Astrocyte (in vitro differentiated cells and primary cell): ENCODE measurements at regions not wholly inside any gene's neighbourhood (a gene's known extent, or its start where the extent isn't known, plus 50 kb on each side); places are given as distances from the start of the nearest gene placed in this dataset.

ENCODE experiments used
- DNase-seq: peaks from one replicate; pipeline ENCODE4 v3.0.0-alpha.2; 2010; ENCODE audit warnings: low read depth
- FAIRE-seq: peaks from 2 replicates; lab custom pipeline; 2011; peaks lifted over from hg19 to GRCh38; lab: Jason Lieb, UNC
- H2AFZ ChIP-seq: 2 replicates; pipeline ENCODE4 v1.6.0; 2012; ENCODE audit warnings: low read depth, low read length, inconsistent platforms
- H3K27ac ChIP-seq: 2 replicates; pipeline ENCODE4 v1.5.1; 2011; ENCODE audit warnings: low read depth, low read length, inconsistent platforms
- H3K27me3 ChIP-seq: 2 replicates; pipeline ENCODE4 v1.6.0; 2011; ENCODE audit warnings: low read length, inconsistent platforms; ENCODE audit not compliant: insufficient read depth
- H3K36me3 ChIP-seq: 2 replicates; pipeline ENCODE4 v1.5.1; 2011; ENCODE audit warnings: low read length, inconsistent platforms; ENCODE audit not compliant: insufficient read depth
- H3K4me1 ChIP-seq: 2 replicates; pipeline ENCODE4 v1.5.1; 2011; ENCODE audit warnings: low read length, inconsistent platforms; ENCODE audit not compliant: insufficient read depth
- H3K4me2 ChIP-seq: 2 replicates; pipeline ENCODE4 v1.6.0; 2012; ENCODE audit warnings: low read length, inconsistent platforms
- H3K4me3 ChIP-seq: 2 replicates; pipeline ENCODE4 v1.5.1; 2011; ENCODE audit warnings: low read depth, mild to moderate bottlenecking, low read length, inconsistent platforms; ENCODE audit not compliant: insufficient read depth
- H3K79me2 ChIP-seq: 2 replicates; pipeline ENCODE4 v1.6.0; 2012; ENCODE audit warnings: mild to moderate bottlenecking, low read length, inconsistent platforms; ENCODE audit not compliant: insufficient read depth
- H3K9ac ChIP-seq: 2 replicates; pipeline ENCODE4 v1.6.0; 2012; ENCODE audit warnings: mild to moderate bottlenecking, low read length, inconsistent platforms
- H3K9me3 ChIP-seq: 2 replicates; pipeline ENCODE4 v1.5.1; 2012; ENCODE audit warnings: low read depth, mild to moderate bottlenecking, low read length, inconsistent platforms; ENCODE audit not compliant: insufficient read depth
- H4K20me1 ChIP-seq: 2 replicates; pipeline ENCODE4 v1.6.0; 2012; ENCODE audit warnings: low read length, inconsistent platforms; ENCODE audit not compliant: insufficient read depth
- H3K27ac Mint-ChIP-seq: one replicate; pipeline ENCODE4 v1.8.0; 2021; ENCODE audit warnings: mild to moderate bottlenecking, mixed read lengths; ENCODE audit not compliant: unreplicated experiment
- H3K27me3 Mint-ChIP-seq: one replicate; pipeline ENCODE4 v1.8.0; 2021; ENCODE audit warnings: low read depth, mixed read lengths; ENCODE audit not compliant: unreplicated experiment
- H3K36me3 Mint-ChIP-seq: one replicate; pipeline ENCODE4 v1.8.0; 2021; ENCODE audit warnings: low read depth, mixed read lengths; ENCODE audit not compliant: unreplicated experiment
- H3K4me1 Mint-ChIP-seq: one replicate; pipeline ENCODE4 v1.8.0; 2021; ENCODE audit warnings: low read depth, mixed read lengths; ENCODE audit not compliant: unreplicated experiment
- H3K4me3 Mint-ChIP-seq: one replicate; pipeline ENCODE4 v1.8.0; 2021; ENCODE audit warnings: mild to moderate bottlenecking, moderate library complexity, mixed read lengths; ENCODE audit not compliant: unreplicated experiment
- H3K9me3 Mint-ChIP-seq: one replicate; pipeline ENCODE4 v1.8.0; 2021; ENCODE audit warnings: mild to moderate bottlenecking, mixed read lengths; ENCODE audit not compliant: unreplicated experiment
- EZH2 ChIP-seq: IDR thresholded peaks from 2 replicates; pipeline ENCODE4 v1.6.1; 2012; ENCODE audit warnings: mild to moderate bottlenecking, low read length, inconsistent platforms; ENCODE audit not compliant: insufficient read depth
- TF ChIP-seq, protein P1 (sequence below): IDR thresholded peaks from 2 replicates; pipeline ENCODE4 v1.5.1; 2011; ENCODE audit warnings: low read depth, mild to moderate bottlenecking, inconsistent platforms, low read length, moderate library complexity; ENCODE audit not compliant: insufficient read depth

DNA sequence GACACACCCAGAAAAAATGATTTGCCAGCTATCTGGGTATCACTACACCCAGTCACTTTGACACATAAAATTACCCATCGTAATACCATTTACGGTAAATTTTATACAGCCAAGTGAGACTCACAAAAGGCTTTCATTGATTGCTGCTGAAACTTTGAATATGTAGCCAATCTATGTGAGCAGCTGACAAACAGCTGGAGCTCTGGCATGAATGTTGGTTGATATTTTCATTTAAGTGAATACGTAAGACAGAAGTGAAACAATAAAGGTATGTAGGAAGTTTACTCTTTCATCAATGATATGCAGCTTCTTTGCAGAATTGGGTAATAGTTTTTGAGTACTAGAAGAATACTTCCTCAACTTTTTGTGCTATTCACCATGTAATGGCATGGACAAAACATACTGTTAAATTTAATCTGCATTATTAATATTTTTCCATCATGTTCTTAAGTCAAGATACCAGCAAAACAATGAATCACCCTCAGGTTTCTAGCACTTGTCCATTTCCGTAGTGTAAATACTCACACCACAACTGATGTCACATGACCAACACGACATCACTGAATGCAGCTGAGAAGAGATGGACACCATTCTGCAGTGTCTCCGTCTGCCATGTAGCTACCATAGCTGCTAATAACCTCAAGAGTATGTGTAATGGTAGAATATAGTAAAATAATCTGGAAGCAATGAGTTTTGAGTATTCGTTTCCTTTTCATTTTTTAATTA lies 205.9 kb upstream of the HES1 start:
- H3K27ac Mint-ChIP-seq: no peak overlapping the region
- Histone ChIP-seq H2AFZ (no peak overlapping the region), H3K9me3 (no peaks in the 10 kb centered on the region), H3K79me2 (no peaks in the 10 kb centered on the region), H3K27ac (no peak overlapping the region), H3K4me1 (no peaks in the 10 kb centered on the region), H3K4me2 (no peak overlapping the region), H3K4me3 (no peak overlapping the region), H3K36me3 (no peaks in the 10 kb centered on the region), H3K9ac (no peak overlapping the region), H4K20me1 (no peaks in the 10 kb centered on the region), H3K27me3 (peaks cover 9% of the 10 kb centered on the region)
- FAIRE-seq (no peak), DNase-seq (no peak)
- no peak overlapping the region for H3K4me3 Mint-ChIP-seq
- peaks cover 52% of the 10 kb centered on the region for H3K27me3 Mint-ChIP-seq
- peaks cover 3% of the 10 kb centered on the region for H3K4me1 Mint-ChIP-seq
- no peak for TF ChIP-seq EZH2
- TF ChIP-seq, protein P1, sequence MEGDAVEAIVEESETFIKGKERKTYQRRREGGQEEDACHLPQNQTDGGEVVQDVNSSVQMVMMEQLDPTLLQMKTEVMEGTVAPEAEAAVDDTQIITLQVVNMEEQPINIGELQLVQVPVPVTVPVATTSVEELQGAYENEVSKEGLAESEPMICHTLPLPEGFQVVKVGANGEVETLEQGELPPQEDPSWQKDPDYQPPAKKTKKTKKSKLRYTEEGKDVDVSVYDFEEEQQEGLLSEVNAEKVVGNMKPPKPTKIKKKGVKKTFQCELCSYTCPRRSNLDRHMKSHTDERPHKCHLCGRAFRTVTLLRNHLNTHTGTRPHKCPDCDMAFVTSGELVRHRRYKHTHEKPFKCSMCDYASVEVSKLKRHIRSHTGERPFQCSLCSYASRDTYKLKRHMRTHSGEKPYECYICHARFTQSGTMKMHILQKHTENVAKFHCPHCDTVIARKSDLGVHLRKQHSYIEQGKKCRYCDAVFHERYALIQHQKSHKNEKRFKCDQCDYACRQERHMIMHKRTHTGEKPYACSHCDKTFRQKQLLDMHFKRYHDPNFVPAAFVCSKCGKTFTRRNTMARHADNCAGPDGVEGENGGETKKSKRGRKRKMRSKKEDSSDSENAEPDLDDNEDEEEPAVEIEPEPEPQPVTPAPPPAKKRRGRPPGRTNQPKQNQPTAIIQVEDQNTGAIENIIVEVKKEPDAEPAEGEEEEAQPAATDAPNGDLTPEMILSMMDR: no peak
- no peaks in the 10 kb centered on the region for H3K36me3 Mint-ChIP-seq
- H3K9me3 Mint-ChIP-seq: peaks cover 15% of the 10 kb centered on the region

DNA sequence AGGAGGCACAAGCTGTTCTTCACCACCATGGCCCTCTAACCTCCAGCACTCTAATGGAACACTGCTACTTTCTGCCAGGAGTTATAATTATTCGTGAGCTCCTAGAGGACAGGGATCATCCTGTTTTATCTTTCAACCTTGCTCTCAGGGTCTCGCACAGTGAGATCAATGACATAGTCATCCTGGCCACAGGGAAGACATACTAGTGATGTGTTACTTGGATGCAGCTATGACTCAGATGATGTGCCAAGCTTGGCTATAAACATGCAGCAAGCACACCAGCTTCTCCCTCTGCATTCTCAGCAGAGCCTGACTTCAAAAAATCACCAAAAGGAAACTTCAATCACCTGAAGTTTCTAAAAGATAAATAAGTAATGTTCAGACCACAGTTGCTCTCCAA lies 203.8 kb upstream of the HES1 start:
- no peaks in the 10 kb centered on the region for H3K36me3 Mint-ChIP-seq
- no peak overlapping the region for H3K27ac ChIP-seq
- no peak overlapping the region for H3K4me3 ChIP-seq
- no peak overlapping the region for H2AFZ ChIP-seq
- no peak overlapping the region for H3K27ac Mint-ChIP-seq
- no peaks in the 10 kb centered on the region for H3K4me1 ChIP-seq
- H3K27me3 ChIP-seq: peaks cover 8% of the 10 kb centered on the region
- H3K9me3 Mint-ChIP-seq: peaks cover 9% of the 10 kb centered on the region
- FAIRE-seq: no peak
- no peaks in the 10 kb centered on the region for H3K79me2 ChIP-seq
- H3K9ac ChIP-seq: no peak overlapping the region
- peaks cover 50% of the 10 kb centered on the region for H3K27me3 Mint-ChIP-seq
- no peak overlapping the region for H3K4me3 Mint-ChIP-seq
- H3K36me3 ChIP-seq: no peaks in the 10 kb centered on the region
- H3K9me3 ChIP-seq: no peaks in the 10 kb centered on the region
- no peak for DNase-seq
- H4K20me1 ChIP-seq: no peaks in the 10 kb centered on the region
- peaks cover 3% of the 10 kb centered on the region for H3K4me1 Mint-ChIP-seq
- no peak for TF ChIP-seq EZH2
- TF ChIP-seq, protein P1: no peak
- H3K4me2 ChIP-seq: no peak overlapping the region

DNA sequence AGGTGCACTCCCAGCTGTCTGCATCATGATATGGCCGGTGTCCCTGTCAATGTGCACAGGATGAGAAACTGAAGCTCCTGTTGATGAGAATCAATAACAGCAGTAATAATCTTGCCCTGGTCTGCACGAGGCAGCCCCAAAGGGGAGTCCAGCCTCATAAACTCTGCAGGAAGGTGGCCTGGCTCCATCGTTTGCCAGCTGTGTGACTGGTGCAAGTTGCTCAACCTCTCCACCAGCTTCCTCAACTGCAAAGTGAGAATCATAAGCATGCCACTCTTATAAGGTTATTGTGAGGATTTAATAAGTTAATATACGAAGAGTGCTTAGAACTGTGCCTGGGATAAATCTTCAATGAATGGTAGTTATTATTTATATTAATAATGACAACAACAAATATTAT lies 203.4 kb upstream of the HES1 start:
- Histone ChIP-seq H3K9ac (no peak overlapping the region), H3K4me1 (no peaks in the 10 kb centered on the region), H4K20me1 (no peaks in the 10 kb centered on the region), H3K4me3 (no peak overlapping the region), H2AFZ (no peak overlapping the region), H3K27ac (no peak overlapping the region), H3K9me3 (no peaks in the 10 kb centered on the region), H3K4me2 (no peak overlapping the region), H3K27me3 (peaks cover 4% of the 10 kb centered on the region), H3K36me3 (no peaks in the 10 kb centered on the region), H3K79me2 (no peaks in the 10 kb centered on the region)
- Mint-ChIP-seq H3K4me1 (peaks cover 3% of the 10 kb centered on the region), H3K27ac (no peak overlapping the region), H3K9me3 (peaks cover 9% of the 10 kb centered on the region), H3K4me3 (no peak overlapping the region), H3K36me3 (no peaks in the 10 kb centered on the region), H3K27me3 (peaks cover 46% of the 10 kb centered on the region)
- no peak for FAIRE-seq
- DNase-seq: no peak
- TF ChIP-seq, protein P1: no peak
- no peak for TF ChIP-seq EZH2
